ENCODE measurements at regions not wholly inside any gene's neighbourhood (a gene's known extent, or its start where the extent isn't known, plus 50 kb on each side); places are given as distances from the start of the nearest gene placed in this dataset.
"Not testable (repeated sequence)": the region's sequence is repeated elsewhere in the genome, so short reads cannot be mapped to it uniquely, and the experiment has no call there.

- DNase-seq (ENCODE audit: low spot score): not testable (repeated sequence)
Measured at GRCh38 chr6:49274809-49275769, 188.0 kb downstream of the MMUT start.

- peak; percentile 9 for DNase-seq (ENCODE audit: low spot score)
Measured at GRCh38 chr6:49269190-49269589, 193.9 kb downstream of the MMUT start.

GRCh38 chr6:49264909-49265308, 198.1 kb downstream of the MMUT start:
- no peak for DNase-seq (ENCODE audit: low spot score)

DNA sequence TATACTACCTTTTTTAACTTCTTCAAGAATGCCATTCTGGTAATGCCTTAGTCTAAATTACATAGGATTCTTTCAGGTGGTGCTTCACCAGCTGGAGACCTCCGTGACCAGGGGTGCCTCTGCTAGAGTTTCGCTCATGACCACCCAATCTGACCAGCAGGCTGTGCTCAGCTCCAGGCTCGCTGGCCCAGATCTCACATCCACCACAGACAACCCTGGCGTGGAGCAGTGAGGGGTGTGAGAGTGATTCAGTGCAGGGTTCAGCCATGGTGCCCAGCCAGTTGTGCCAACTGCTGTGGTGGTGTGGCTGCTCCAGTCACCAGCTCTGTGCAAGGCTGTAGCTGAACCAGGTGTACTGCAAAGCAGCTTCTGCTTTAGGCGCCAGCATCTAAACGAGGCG, 198.6 kb downstream of the MMUT start:
- DNase-seq (ENCODE audit: low spot score): no peak

DNA sequence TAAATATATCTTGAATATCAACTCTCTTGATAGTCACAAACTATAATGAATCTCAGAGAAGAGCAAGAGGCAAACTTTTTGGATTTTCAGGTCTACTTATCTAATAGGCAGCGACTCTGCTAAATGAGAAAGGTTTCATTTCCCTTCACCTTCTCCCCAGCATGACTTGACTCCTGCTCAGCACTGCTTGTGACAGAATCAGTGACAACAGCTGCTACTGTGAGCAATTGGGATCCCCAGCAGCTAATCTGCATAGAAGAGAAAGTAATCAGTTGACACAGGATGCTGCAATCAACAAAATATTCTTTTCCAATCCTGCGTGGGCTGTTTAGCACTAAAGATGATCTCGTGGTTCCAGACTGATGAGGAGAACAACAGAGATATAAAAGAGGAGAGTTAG, 205.5 kb downstream of the MMUT start:
- no peak for DNase-seq (ENCODE audit: low spot score)

GRCh38 chr6:49255335-49255734, 207.7 kb downstream of the MMUT start:
- DNase-seq (ENCODE audit: low spot score): no peak

- no peak for DNase-seq (ENCODE audit: low spot score)
Measured at GRCh38 chr6:49252901-49253300, 210.2 kb downstream of the MMUT start.

DNA sequence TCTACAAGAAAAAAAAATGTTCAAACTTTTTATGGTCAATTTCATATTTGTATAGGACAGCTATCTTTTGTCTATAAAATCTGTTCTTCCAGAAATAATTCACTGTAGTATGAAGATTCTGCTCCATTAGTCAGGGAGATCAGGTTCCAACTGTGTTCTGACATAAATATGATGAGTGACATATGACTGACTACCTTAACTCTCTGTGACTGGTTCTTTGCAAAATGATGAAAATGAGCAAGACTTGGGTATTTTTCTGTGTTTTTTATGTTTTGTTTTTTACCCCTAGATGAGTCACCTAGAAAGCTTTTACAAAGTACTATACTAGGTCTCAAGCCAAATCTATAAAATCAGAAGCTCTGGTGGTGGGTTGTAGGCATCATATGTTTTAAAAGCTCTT, 229.6 kb downstream of the MMUT start:
- DNase-seq (ENCODE audit: low spot score): no peak

- no peak for DNase-seq (ENCODE audit: low spot score)
Measured at GRCh38 chr6:49225471-49225870, 237.6 kb downstream of the MMUT start.

- DNase-seq (ENCODE audit: low spot score): no peak
Measured at GRCh38 chr6:49220293-49220692, 242.8 kb downstream of the MMUT start.

DNA sequence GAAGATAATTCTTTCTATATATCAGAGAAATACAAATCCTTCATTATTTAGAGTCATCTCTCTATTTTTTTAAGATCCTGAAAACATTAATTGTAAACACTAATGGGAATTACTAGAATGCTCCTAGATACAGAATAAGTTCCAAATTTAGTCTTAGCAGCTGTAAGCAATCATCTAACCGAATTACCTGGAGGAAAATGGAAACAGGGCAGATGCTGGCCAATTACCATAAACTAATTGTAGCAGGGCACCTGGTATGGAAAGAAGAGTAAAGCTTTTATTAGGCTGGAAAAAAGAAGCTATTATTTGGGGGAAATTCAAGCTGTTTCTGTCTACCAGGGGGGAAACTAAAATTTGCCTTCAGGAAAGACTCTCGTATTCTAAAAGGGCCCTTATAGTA, 257.5 kb downstream of the MMUT start:
- DNase-seq (ENCODE audit: low spot score): no peak

GRCh38 chr6:49202924-49203536, 260.0 kb downstream of the MMUT start:
- no peak for DNase-seq (ENCODE audit: low spot score)

DNA sequence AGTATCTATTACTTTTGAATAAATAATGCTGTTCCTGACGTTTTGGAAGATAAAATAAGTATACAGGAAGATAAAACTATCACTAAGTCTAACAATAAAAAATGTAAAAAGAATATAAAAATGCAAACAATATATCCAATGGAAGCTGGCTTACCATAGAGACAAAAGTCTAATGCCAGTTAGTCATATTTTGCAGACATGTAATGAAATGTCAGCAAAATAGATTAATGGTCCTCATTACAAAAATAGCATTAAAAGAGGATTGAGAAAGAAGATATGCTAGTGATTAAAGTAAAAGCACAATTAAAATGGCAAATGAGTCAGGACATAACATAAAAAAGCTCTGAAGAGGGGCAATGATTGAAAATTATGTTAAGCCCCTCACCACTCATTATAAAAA, 265.0 kb downstream of the MMUT start:
- DNase-seq (ENCODE audit: low spot score): no peak

GRCh38 chr6:49162379-49162778, 300.7 kb downstream of the MMUT start:
- DNase-seq (ENCODE audit: low spot score): not testable (repeated sequence)

- no peak for DNase-seq (ENCODE audit: low spot score)
Measured at GRCh38 chr6:49155316-49155715, 307.7 kb downstream of the MMUT start.

DNA sequence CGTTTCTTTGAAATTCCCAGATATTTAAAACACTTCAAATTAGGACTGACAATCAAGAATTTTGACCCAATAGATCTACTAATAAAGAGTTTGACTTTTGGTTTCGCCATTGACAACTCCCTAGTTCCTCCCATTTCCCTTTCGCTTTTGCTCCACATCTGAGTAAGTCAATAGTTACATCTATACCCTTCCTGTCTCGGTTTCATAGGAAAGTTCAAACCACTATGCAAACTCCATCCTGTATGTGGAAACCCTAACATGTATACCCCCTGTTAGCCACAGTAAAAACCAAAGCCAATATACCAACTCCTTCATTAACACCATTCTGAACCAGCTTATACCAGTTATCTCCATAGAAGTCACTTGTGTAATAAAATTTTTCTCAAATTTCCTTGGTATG, 311.1 kb downstream of the MMUT start:
- no peak for DNase-seq (ENCODE audit: low spot score)

DNA sequence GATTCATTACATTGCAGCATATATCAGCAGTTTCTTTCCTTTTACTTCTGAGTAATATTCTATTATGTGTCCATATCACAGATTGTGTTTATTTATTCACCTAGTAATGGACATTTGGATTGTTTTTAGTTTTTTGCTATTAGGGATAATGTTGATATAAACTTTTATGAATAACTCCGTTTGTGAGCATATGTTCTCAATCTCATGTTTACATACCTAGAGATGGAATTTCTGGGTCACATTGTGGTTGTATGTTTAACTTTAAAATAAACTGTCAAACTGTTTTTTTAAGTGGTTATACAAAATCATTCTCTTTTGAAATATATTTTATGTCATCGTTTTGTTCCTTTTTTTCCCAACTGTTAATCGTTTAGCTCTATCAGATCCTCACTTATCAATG, 311.6 kb downstream of the MMUT start:
- no peak for DNase-seq (ENCODE audit: low spot score)

GRCh38 chr6:49151033-49151432, 312.0 kb downstream of the MMUT start:
- no peak for DNase-seq (ENCODE audit: low spot score)

- no peak for DNase-seq (ENCODE audit: low spot score)
Measured at GRCh38 chr6:49145280-49145679, 317.8 kb downstream of the MMUT start.

GRCh38 chr6:49142421-49143151, 320.5 kb downstream of the MMUT start:
- DNase-seq (ENCODE audit: low spot score): no peak

- no peak for DNase-seq (ENCODE audit: low spot score)
Measured at GRCh38 chr6:49121970-49122369, 341.1 kb downstream of the MMUT start.

DNA sequence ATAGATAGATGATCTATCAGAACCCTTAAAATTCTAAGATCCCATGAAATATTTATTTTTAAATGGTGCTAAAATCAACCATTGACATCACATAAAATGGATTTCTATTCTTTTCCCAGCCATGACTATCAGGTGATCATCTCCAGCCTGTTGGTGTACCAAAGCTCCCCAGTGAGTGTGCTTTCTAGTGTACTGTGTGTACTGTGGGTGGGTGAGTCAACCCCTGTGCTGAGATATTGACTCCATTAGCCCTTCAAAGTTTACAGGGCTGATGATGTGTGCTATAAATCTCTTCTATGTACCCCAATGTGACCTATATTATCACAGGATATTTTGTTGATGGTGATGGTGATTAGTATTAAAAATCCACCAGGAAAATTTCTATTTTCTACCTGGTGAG, 344.6 kb downstream of the MMUT start:
- no peak for DNase-seq (ENCODE audit: low spot score)

- DNase-seq (ENCODE audit: low spot score): no peak
Measured at GRCh38 chr6:49110916-49111315, 352.1 kb downstream of the MMUT start.
